ELF-1 (cell line): ENCODE measurements at regions not wholly inside any gene's neighbourhood (a gene's known extent, or its start where the extent isn't known, plus 50 kb on each side); places are given as distances from the start of the nearest gene placed in this dataset.
"Not testable (repeated sequence)": the region's sequence is repeated elsewhere in the genome, so short reads cannot be mapped to it uniquely, and the experiment has no call there.

Experiments
- DNase-seq: peaks from one replicate; pipeline ENCODE4 v3.0.0-alpha.2; 2016; ENCODE audit warnings: low read depth, low spot score

- not testable (repeated sequence) for DNase-seq
These were observed 177.7 kb downstream of the OR4F29 start for GRCh38 chr1:273772-274171.

DNA sequence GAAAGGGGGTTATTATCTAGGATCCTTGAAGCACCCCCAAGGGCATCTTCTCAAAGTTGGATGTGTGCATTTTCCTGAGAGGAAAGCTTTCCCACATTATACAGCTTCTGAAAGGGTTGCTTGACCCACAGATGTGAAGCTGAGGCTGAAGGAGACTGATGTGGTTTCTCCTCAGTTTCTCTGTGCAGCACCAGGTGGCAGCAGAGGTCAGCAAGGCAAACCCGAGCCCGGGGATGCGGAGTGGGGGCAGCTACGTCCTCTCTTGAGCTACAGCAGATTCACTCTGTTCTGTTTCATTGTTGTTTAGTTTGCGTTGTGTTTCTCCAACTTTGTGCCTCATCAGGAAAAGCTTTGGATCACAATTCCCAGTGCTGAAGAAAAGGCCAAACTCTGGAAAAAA lies 183.7 kb downstream of the OR4F29 start:
- DNase-seq = peak; percentile 4
